KBM-7 (cell line): ENCODE measurements at regions not wholly inside any gene's neighbourhood (a gene's known extent, or its start where the extent isn't known, plus 50 kb on each side); places are given as distances from the start of the nearest gene placed in this dataset.
"Not testable (repeated sequence)": the region's sequence is repeated elsewhere in the genome, so short reads cannot be mapped to it uniquely, and the experiment has no call there.

ENCODE experiments used
- DNase-seq: peaks from one replicate; pipeline ENCODE4 v3.0.0-alpha.2; 2015
- in situ Hi-C: fragments of 300-500 bp; cut with MboI; formaldehyde crosslinking; loops from 2 replicates; pipeline ENCODE4 v1.14.3; 2020; ENCODE audit warnings: low sequenced_read_pairs, low pct_unique_long_range_greater_than_20kb, mixed read lengths

GRCh38 chr5:32909207-32909606 is 198.1 kb downstream of the NPR3 start:
- no peak for DNase-seq
- in situ Hi-C loops = no loop called here

- DNase-seq = peak; percentile 62
- in situ Hi-C loops = no loop called here
Observed at GRCh38 chr5:32916648-32917047, 205.5 kb downstream of the NPR3 start.

- DNase-seq = no peak
- in situ Hi-C loops = no loop called here
Observed at GRCh38 chr5:32928761-32929160, 217.6 kb downstream of the NPR3 start.

- DNase-seq, in situ Hi-C loops: not testable (repeated sequence)
Observed at GRCh38 chr5:32931438-32931837, 220.3 kb downstream of the NPR3 start.

- in situ Hi-C loops = no loop called here
- no peak for DNase-seq
Observed at GRCh38 chr5:32932241-32932935, 221.3 kb downstream of the NPR3 start.

- in situ Hi-C loops = no loop called here
- DNase-seq = no peak
Observed at GRCh38 chr5:32933692-32934091, 222.6 kb downstream of the NPR3 start.

GRCh38 chr5:32934529-32934928 is 223.4 kb downstream of the NPR3 start:
- in situ Hi-C loops = no loop called here
- DNase-seq = no peak

GRCh38 chr5:32935283-32935682 is 224.2 kb downstream of the NPR3 start:
- in situ Hi-C loops = no loop called here
- DNase-seq = no peak

GRCh38 chr5:32936329-32936728 is 225.2 kb downstream of the NPR3 start:
- no peak for DNase-seq
- in situ Hi-C loops = no loop called here

GRCh38 chr5:32942225-32942989 is 231.3 kb downstream of the NPR3 start:
- in situ Hi-C loops = no loop called here
- DNase-seq = peak; percentile 63

GRCh38 chr5:32949286-32949970 is 238.3 kb downstream of the NPR3 start:
- in situ Hi-C loops = no loop called here
- DNase-seq = no peak

GRCh38 chr5:32951003-32951402 is 239.9 kb downstream of the NPR3 start:
- in situ Hi-C loops = loop anchor here (25.0 kb wide), 1 partner anchor 436 kb away; no protein-coding TSS in a partner anchor
- no peak for DNase-seq

- in situ Hi-C loops = loop anchor here (25.0 kb wide), 1 partner anchor 435 kb away; no protein-coding TSS in a partner anchor
- no peak for DNase-seq
Observed at GRCh38 chr5:32951878-32952277, 240.8 kb downstream of the NPR3 start.

GRCh38 chr5:32952421-32952820 is 241.3 kb downstream of the NPR3 start:
- DNase-seq = not testable (repeated sequence)
- in situ Hi-C loops = loop anchor here (25.0 kb wide), 1 partner anchor 435 kb away; no protein-coding TSS in a partner anchor

GRCh38 chr5:32953694-32954093 is 242.6 kb downstream of the NPR3 start:
- no peak for DNase-seq
- in situ Hi-C loops = loop anchor here (25.0 kb wide), 1 partner anchor 434 kb away; no protein-coding TSS in a partner anchor

- in situ Hi-C loops = loop anchor here (25.0 kb wide), 1 partner anchor 431 kb away; no protein-coding TSS in a partner anchor
- DNase-seq = no peak
Observed at GRCh38 chr5:32955814-32956213, 244.7 kb downstream of the NPR3 start.

GRCh38 chr5:32960340-32961058 is 249.4 kb downstream of the NPR3 start:
- DNase-seq = no peak
- in situ Hi-C loops = loop anchor here (25.0 kb wide), 1 partner anchor 427 kb away; no protein-coding TSS in a partner anchor

GRCh38 chr5:32961059-32961415 is 249.9 kb downstream of the NPR3 start:
- DNase-seq = no peak
- in situ Hi-C loops = loop anchor here (25.0 kb wide), 1 partner anchor 426 kb away; no protein-coding TSS in a partner anchor

- in situ Hi-C loops = loop anchor here (25.0 kb wide), 1 partner anchor 423 kb away; no protein-coding TSS in a partner anchor
Observed at GRCh38 chr5:32964261-32964660, 253.1 kb downstream of the NPR3 start.

More at GRCh38 chr5:32964261-32964660, 253.1 kb downstream of the NPR3 start:
- no peak for DNase-seq
